Gastroesophageal sphincter (tissue), 3 donors: ENCODE measurements at regions not wholly inside any gene's neighbourhood (a gene's known extent, or its start where the extent isn't known, plus 50 kb on each side); places are given as distances from the start of the nearest gene placed in this dataset.

Experiments
- EP300 ChIP-seq: sonication (generic); formaldehyde crosslinking; IDR thresholded peaks from one replicate; pipeline ENCODE4 v1.6.1; 2017; ENCODE audit warnings: antibody characterized with exemption, mild to moderate bottlenecking
- POLR2A ChIP-seq, 2 donors: fragments of 450-650 bp; IDR thresholded peaks; one replicate each; pipeline ENCODE4 v1.6.1; 2017; ENCODE audit warnings: antibody characterized with exemption in 2 of 2, mild to moderate bottlenecking in 2 of 2, moderate library complexity in 1 of 2
- POLR2AphosphoS5 ChIP-seq: sonication (generic); formaldehyde crosslinking; IDR thresholded peaks from one replicate; pipeline ENCODE4 v1.6.1; 2017; ENCODE audit warnings: antibody characterized with exemption
- TF ChIP-seq, protein P1 (sequence below), 4 experiments: fragments of 200-600 bp in 2 of 4; fragments of 450-650 bp in 2 of 4; sonication (generic) in 1 of 4; IDR thresholded peaks; one replicate each; pipeline ENCODE4 v1.5.1; 2017 to 2019; ENCODE audit warnings: antibody characterized with exemption in 4 of 4, mild to moderate bottlenecking in 2 of 4, moderate library complexity in 2 of 4

DNA sequence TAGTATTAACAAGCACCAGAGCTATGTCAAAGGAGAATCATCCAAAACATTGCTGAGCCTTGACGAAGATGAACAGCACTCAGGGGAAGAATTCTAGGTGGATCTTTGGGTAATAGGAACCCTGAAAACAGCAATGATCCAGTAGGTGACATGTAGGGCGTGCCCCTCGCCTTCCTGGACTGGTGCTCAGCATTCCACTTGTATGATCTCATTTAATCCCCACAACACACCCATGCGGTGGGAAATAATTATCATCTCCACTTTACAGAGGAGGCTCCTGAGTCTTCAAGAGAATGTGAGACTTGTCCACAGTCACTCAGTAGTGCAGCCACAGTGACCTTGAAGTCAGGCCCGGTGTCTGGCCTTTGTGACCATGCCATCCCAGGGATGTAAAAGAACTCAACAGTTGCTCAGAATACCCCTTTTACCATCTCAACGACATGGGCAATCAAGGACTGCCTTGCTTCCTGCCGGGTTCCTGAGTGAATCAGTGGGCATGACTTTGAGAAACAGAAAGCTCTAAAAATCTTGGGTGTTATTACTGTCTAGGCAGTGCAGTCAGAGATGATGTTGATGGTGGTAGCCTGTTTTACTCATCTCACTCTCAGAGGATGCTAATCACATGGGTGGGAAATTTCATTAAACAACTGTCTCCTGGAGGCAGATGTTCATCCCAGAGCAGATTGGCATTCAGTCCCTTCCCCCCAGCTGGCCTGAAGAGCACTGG, 161.6 kb downstream of the BCL11A start:
- TF ChIP-seq POLR2AphosphoS5 (no peak), POLR2A (IDR thresholded peaks at IDR 0.05) (no peak), EP300 (no peak)
- TF ChIP-seq, protein P1, sequence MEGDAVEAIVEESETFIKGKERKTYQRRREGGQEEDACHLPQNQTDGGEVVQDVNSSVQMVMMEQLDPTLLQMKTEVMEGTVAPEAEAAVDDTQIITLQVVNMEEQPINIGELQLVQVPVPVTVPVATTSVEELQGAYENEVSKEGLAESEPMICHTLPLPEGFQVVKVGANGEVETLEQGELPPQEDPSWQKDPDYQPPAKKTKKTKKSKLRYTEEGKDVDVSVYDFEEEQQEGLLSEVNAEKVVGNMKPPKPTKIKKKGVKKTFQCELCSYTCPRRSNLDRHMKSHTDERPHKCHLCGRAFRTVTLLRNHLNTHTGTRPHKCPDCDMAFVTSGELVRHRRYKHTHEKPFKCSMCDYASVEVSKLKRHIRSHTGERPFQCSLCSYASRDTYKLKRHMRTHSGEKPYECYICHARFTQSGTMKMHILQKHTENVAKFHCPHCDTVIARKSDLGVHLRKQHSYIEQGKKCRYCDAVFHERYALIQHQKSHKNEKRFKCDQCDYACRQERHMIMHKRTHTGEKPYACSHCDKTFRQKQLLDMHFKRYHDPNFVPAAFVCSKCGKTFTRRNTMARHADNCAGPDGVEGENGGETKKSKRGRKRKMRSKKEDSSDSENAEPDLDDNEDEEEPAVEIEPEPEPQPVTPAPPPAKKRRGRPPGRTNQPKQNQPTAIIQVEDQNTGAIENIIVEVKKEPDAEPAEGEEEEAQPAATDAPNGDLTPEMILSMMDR (IDR thresholded peaks at IDR 0.05): no peak
